Loucy (cell line): ENCODE measurements at regions not wholly inside any gene's neighbourhood (a gene's known extent, or its start where the extent isn't known, plus 50 kb on each side); places are given as distances from the start of the nearest gene placed in this dataset.

Source experiments
- EZH2phosphoT487 ChIP-seq: fragments of 200-600 bp; IDR thresholded peaks from 2 replicates; pipeline ENCODE4 v1.6.1; 2018; ENCODE audit warnings: antibody characterized with exemption, mild to moderate bottlenecking, moderate library complexity, borderline replicate concordance
- TF ChIP-seq, protein P1 (sequence below): fragments of 200-600 bp; sonication (generic); conservative IDR thresholded peaks from 2 replicates; pipeline ENCODE4 v1.5.1; 2014; ENCODE audit warnings: mild to moderate bottlenecking, antibody characterized with exemption, low read length

DNA sequence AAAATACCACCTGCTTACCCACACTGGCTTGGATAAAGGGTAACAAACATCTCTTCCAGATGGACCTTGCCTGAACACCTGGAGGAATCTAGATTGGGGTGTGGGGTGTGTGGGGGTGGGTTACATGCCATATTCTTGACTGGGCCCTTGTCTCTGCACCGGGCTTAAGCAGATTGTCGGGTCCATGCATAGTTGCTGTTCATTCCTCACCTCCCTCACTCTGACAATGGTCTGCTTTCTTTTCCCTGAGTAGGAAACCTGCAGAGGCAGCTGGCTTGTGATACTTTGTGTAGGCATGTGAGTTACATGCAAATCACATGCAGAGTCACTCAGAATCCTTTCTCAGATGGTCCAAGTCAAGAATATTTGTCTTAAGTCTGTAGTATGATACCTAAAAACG is 112.8 kb upstream of the GLS start:
- TF ChIP-seq EZH2phosphoT487: no peak
- TF ChIP-seq, protein P1, sequence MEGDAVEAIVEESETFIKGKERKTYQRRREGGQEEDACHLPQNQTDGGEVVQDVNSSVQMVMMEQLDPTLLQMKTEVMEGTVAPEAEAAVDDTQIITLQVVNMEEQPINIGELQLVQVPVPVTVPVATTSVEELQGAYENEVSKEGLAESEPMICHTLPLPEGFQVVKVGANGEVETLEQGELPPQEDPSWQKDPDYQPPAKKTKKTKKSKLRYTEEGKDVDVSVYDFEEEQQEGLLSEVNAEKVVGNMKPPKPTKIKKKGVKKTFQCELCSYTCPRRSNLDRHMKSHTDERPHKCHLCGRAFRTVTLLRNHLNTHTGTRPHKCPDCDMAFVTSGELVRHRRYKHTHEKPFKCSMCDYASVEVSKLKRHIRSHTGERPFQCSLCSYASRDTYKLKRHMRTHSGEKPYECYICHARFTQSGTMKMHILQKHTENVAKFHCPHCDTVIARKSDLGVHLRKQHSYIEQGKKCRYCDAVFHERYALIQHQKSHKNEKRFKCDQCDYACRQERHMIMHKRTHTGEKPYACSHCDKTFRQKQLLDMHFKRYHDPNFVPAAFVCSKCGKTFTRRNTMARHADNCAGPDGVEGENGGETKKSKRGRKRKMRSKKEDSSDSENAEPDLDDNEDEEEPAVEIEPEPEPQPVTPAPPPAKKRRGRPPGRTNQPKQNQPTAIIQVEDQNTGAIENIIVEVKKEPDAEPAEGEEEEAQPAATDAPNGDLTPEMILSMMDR: no peak
